Endothelial cell of umbilical vein (primary cell): ENCODE measurements at regions not wholly inside any gene's neighbourhood (a gene's known extent, or its start where the extent isn't known, plus 50 kb on each side); places are given as distances from the start of the nearest gene placed in this dataset.

Source experiments
- BruUV-seq: library from RNA; stranded (reverse); fragments of 400-500 nt; replicated peaks from 2 replicates; lab custom pipeline; 2021; lab: Mats Ljungman, UMichigan
- CTCF ChIA-PET: fragments of 300-600, 350-600 bp; sonication (Branson Sonifier 250); formaldehyde crosslinking; loops from one replicate; lab custom pipeline; 2021; ENCODE audit warnings: antibody characterized with exemption, inconsistent platforms; lab: Charles Lee
- POLR2A ChIA-PET: fragments of 300-600, 350-600 bp; sonication (Branson Sonifier 250); formaldehyde crosslinking; loops from one replicate; lab custom pipeline; 2021; ENCODE audit warnings: antibody characterized with exemption, inconsistent platforms; lab: Charles Lee
- DNase-seq: peaks from one replicate; pipeline ENCODE4 v3.0.0-alpha.2; 2011; ENCODE audit warnings: low read depth, low spot score
- FAIRE-seq: peaks from 2 replicates; lab custom pipeline; 2011; peaks lifted over from hg19 to GRCh38; lab: Jason Lieb, UNC
- H2AFZ ChIP-seq: 2 replicates; pipeline ENCODE4 v1.6.0; 2012; ENCODE audit warnings: low read depth, low read length, control low read depth, inconsistent platforms
- H3K27ac ChIP-seq: 2 replicates; pipeline ENCODE4 v1.5.1; 2011; ENCODE audit warnings: low read depth, mild to moderate bottlenecking, control low read depth, low read length, moderate library complexity; ENCODE audit not compliant: insufficient read depth
- H3K27me3 ChIP-seq, 2 experiments: 2 replicates each; pipeline versions ENCODE4 v1.6.0 to v1.6.1; 2011; ENCODE audit warnings: low read length in 2 of 2, mixed read lengths in 1 of 2; ENCODE audit not compliant: control insufficient read depth in 2 of 2, insufficient read depth in 2 of 2
- H3K36me3 ChIP-seq, 2 experiments: 2 replicates in 1 of 2; 3 replicates in 1 of 2; pipeline ENCODE4 v1.5.1; 2011; ENCODE audit warnings: low read length in 2 of 2, mild to moderate bottlenecking in 1 of 2, moderate library complexity in 1 of 2; ENCODE audit not compliant: control insufficient read depth in 2 of 2, insufficient read depth in 2 of 2; ENCODE audit errors: extremely low read depth in 1 of 2
- H3K4me1 ChIP-seq: 3 replicates; pipeline ENCODE4 v1.5.1; 2011; ENCODE audit warnings: mild to moderate bottlenecking, low read length; ENCODE audit not compliant: control insufficient read depth, insufficient read depth; ENCODE audit errors: extremely low read depth
- H3K4me2 ChIP-seq: 2 replicates; pipeline ENCODE4 v1.6.1; 2011; ENCODE audit warnings: low read length, control low read depth, mixed read lengths; ENCODE audit not compliant: insufficient read depth
- H3K4me3 ChIP-seq, 3 experiments: fragments of 200-600 bp in 1 of 3; sonication (generic), shearing (Covaris generic) in 1 of 3; replicated peaks in 1 of 3; 2 replicates each; pipeline ENCODE4 v1.5.1; 2011 to 2016; ENCODE audit warnings: control low read depth in 3 of 3, low read length in 3 of 3, mild to moderate bottlenecking in 2 of 3, inconsistent platforms in 1 of 3, low read depth in 1 of 3, moderate library complexity in 1 of 3; ENCODE audit not compliant: insufficient read depth in 1 of 3
- H3K79me2 ChIP-seq: 2 replicates; pipeline ENCODE4 v1.6.0; 2012; ENCODE audit warnings: low read length, inconsistent platforms; ENCODE audit not compliant: control insufficient read depth, insufficient read depth
- H3K9ac ChIP-seq: replicated peaks from 2 replicates; pipeline ENCODE3; 2011; ENCODE audit warnings: low read length, control low read depth; ENCODE audit not compliant: insufficient read depth; ENCODE audit errors: extremely low read depth
- H3K9me1 ChIP-seq: replicated peaks from 3 replicates; pipeline ENCODE4 v1.6.0; 2011; ENCODE audit warnings: mild to moderate bottlenecking, low read length; ENCODE audit not compliant: control insufficient read depth, insufficient read depth; ENCODE audit errors: extremely low read depth
- H3K9me3 ChIP-seq: replicated peaks from 2 replicates; pipeline ENCODE4 v1.5.1; 2012; ENCODE audit warnings: low read length, inconsistent platforms; ENCODE audit not compliant: control insufficient read depth, insufficient read depth
- H4K20me1 ChIP-seq: replicated peaks from 2 replicates; pipeline ENCODE3; 2011; ENCODE audit warnings: mild to moderate bottlenecking, low read length; ENCODE audit not compliant: control insufficient read depth, insufficient read depth; ENCODE audit errors: extremely low read depth
- EZH2 ChIP-seq: IDR thresholded peaks from 2 replicates; pipeline ENCODE4 v1.6.1; 2012; ENCODE audit warnings: borderline replicate concordance, low read depth, mild to moderate bottlenecking, moderate library complexity, low read length, inconsistent platforms; ENCODE audit not compliant: severe bottlenecking
- FOS ChIP-seq: IDR thresholded peaks from 2 replicates; pipeline ENCODE4 v1.6.1; 2011; ENCODE audit warnings: mild to moderate bottlenecking, low read length, moderate library complexity, borderline replicate concordance; ENCODE audit not compliant: insufficient read depth
- GATA2 ChIP-seq: IDR thresholded peaks from 2 replicates; pipeline ENCODE4 v1.7.0; 2011; ENCODE audit warnings: low read depth, mild to moderate bottlenecking, moderate library complexity, mixed read lengths, low read length; ENCODE audit not compliant: insufficient read length, insufficient read depth
- JUN ChIP-seq: IDR thresholded peaks from 2 replicates; pipeline ENCODE4 v1.6.1; 2011; ENCODE audit warnings: borderline replicate concordance, low read depth; ENCODE audit not compliant: insufficient read length, insufficient read depth
- MYC ChIP-seq: IDR thresholded peaks from one replicate; pipeline ENCODE4 v1.6.1; 2011; ENCODE audit warnings: mild to moderate bottlenecking, low read depth, low read length
- POLR2A ChIP-seq: IDR thresholded peaks from 2 replicates; pipeline ENCODE4 v1.6.1; 2012; ENCODE audit warnings: low read depth, mild to moderate bottlenecking, control low read depth, low read length
- POLR2AphosphoS5 ChIP-seq: IDR thresholded peaks from 2 replicates; pipeline ENCODE4 v1.6.1; 2012; ENCODE audit warnings: low read depth, mild to moderate bottlenecking, control low read depth, low read length, moderate library complexity; ENCODE audit not compliant: insufficient read depth
- dilution Hi-C: fragments of 300-500 bp; cut with MboI; formaldehyde crosslinking; loops from one replicate; pipeline ENCODE4 v1.15.0; 2019; ENCODE audit warnings: low sequenced_read_pairs; ENCODE audit not compliant: extremely low pct_ligation_motif_present
- intact Hi-C: fragments of 100-400 bp; cut with micrococcal nuclease; formaldehyde crosslinking; loops from one replicate; pipeline ENCODE4 v1.10.0; 2022
- TF ChIP-seq, protein P1 (sequence below): IDR thresholded peaks from 2 replicates; pipeline ENCODE4 v1.6.1; 2011; ENCODE audit not compliant: insufficient read depth, insufficient read length
- TF ChIP-seq, protein P2 (sequence below), 2 donors: IDR thresholded peaks; 1 replicate in 1 of 2; 2 replicates in 1 of 2; pipeline ENCODE4 v1.5.1; 2011; ENCODE audit warnings: low read length in 2 of 2, mild to moderate bottlenecking in 2 of 2, moderate library complexity in 2 of 2, control low read depth in 1 of 2, inconsistent platforms in 1 of 2, low read depth in 1 of 2; ENCODE audit not compliant: insufficient read depth in 1 of 2; ENCODE audit errors: extremely low read depth in 1 of 2

GRCh38 chr12:131606218-131606901 is 104.5 kb upstream of the SFSWAP start:
- intact Hi-C loops: no loop called here
- Histone ChIP-seq H3K4me3 (no peak overlapping the region), H3K9me3 (no peaks in the 10 kb centered on the region), H3K4me2 (no peak overlapping the region), H3K36me3 (no peaks in the 10 kb centered on the region), H3K79me2 (no peaks in the 10 kb centered on the region), H4K20me1 (no peaks in the 10 kb centered on the region), H3K4me1 (no peaks in the 10 kb centered on the region), H3K27ac (no peak overlapping the region), H2AFZ (no peak overlapping the region), H3K9ac (no peak overlapping the region), H3K9me1 (no peaks in the 10 kb centered on the region), H3K27me3 (peaks cover 0 to 2% of the 10 kb centered on the region in 2 experiments)
- no peak for TF ChIP-seq POLR2A
- POLR2A ChIA-PET: no interaction called here
- CTCF ChIA-PET: no interaction called here
- BruUV-seq: no TSS peak
- DNase-seq (no peak), FAIRE-seq (no peak)
- dilution Hi-C loops: no loop called here

GRCh38 chr12:131607658-131608447 is 103.0 kb upstream of the SFSWAP start:
- Histone ChIP-seq H3K4me2 (no peak overlapping the region), H3K9ac (no peak overlapping the region), H3K4me1 (no peaks in the 10 kb centered on the region), H4K20me1 (no peaks in the 10 kb centered on the region), H3K9me1 (no peaks in the 10 kb centered on the region), H3K9me3 (no peaks in the 10 kb centered on the region), H3K36me3 (no peaks in the 10 kb centered on the region), H3K4me3 (no peak overlapping the region), H3K27me3 (peaks cover 0 to 2% of the 10 kb centered on the region in 2 experiments), H3K27ac (no peak overlapping the region), H3K79me2 (no peaks in the 10 kb centered on the region), H2AFZ (no peak overlapping the region)
- no peak for TF ChIP-seq POLR2AphosphoS5
- TF ChIP-seq MYC: no peak
- TF ChIP-seq GATA2: no peak
- TF ChIP-seq, protein P1, sequence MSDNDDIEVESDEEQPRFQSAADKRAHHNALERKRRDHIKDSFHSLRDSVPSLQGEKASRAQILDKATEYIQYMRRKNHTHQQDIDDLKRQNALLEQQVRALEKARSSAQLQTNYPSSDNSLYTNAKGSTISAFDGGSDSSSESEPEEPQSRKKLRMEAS: no peak
- TF ChIP-seq FOS: no peak
- TF ChIP-seq JUN: no peak
- no peak for TF ChIP-seq EZH2
- no peak for TF ChIP-seq POLR2A
- TF ChIP-seq, protein P2, sequence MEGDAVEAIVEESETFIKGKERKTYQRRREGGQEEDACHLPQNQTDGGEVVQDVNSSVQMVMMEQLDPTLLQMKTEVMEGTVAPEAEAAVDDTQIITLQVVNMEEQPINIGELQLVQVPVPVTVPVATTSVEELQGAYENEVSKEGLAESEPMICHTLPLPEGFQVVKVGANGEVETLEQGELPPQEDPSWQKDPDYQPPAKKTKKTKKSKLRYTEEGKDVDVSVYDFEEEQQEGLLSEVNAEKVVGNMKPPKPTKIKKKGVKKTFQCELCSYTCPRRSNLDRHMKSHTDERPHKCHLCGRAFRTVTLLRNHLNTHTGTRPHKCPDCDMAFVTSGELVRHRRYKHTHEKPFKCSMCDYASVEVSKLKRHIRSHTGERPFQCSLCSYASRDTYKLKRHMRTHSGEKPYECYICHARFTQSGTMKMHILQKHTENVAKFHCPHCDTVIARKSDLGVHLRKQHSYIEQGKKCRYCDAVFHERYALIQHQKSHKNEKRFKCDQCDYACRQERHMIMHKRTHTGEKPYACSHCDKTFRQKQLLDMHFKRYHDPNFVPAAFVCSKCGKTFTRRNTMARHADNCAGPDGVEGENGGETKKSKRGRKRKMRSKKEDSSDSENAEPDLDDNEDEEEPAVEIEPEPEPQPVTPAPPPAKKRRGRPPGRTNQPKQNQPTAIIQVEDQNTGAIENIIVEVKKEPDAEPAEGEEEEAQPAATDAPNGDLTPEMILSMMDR (IDR thresholded peaks at IDR 0.05; ENCODE audit: extremely low read depth in 1 of 2, insufficient read depth in 1 of 2, low read depth in 1 of 2, low read length in 2 of 2): no peak
- DNase-seq: no peak
- ChIA-PET CTCF (no interaction called here), POLR2A (no interaction called here)
- intact Hi-C loops: no loop called here
- dilution Hi-C loops: no loop called here
- no peak for FAIRE-seq
- no TSS peak for BruUV-seq
